ENCODE measurements at regions not wholly inside any gene's neighbourhood (a gene's known extent, or its start where the extent isn't known, plus 50 kb on each side); places are given as distances from the start of the nearest gene placed in this dataset.

GRCh38 chr16:87173294-87173893 is 143.8 kb downstream of the C16orf95 start:
- POLR2A ChIA-PET = no interaction called here
- TF ChIP-seq CTCF (IDR thresholded peaks at IDR 0.05; ENCODE audit: insufficient read depth, low read length, missing control alignments) = no peak
- no peak for DNase-seq (ENCODE audit: low read depth, low spot score)
- H3K4me3 ChIP-seq (ENCODE audit: low read depth, low read length) = no peak overlapping the region
- CTCF ChIA-PET = interaction anchor here (1.5 kb wide), 1 partner anchor 609 kb away, joined by 4 read pairs; no protein-coding TSS in a partner anchor

GRCh38 chr16:87174061-87174460 is 143.1 kb downstream of the C16orf95 start:
- H3K4me3 ChIP-seq (ENCODE audit: low read depth, low read length) = no peak overlapping the region
- ChIA-PET POLR2A (no interaction called here), CTCF (interaction anchor here (1.5 kb wide), 1 partner anchor 610 kb away, joined by 4 read pairs; no protein-coding TSS in a partner anchor)
- no peak for TF ChIP-seq CTCF (IDR thresholded peaks at IDR 0.05; ENCODE audit: insufficient read depth, low read length, missing control alignments)
- no peak for DNase-seq (ENCODE audit: low read depth, low spot score)

- no peak overlapping the region for H3K4me3 ChIP-seq (ENCODE audit: low read depth, low read length)
- DNase-seq (ENCODE audit: low read depth, low spot score) = no peak
- CTCF ChIA-PET = interaction anchor here (1.0 to 1.3 kb wide), 2 partner anchors 16 to 613 kb away, joined by 3 read pairs; no protein-coding TSS in a partner anchor
- POLR2A ChIA-PET = no interaction called here
- TF ChIP-seq CTCF (IDR thresholded peaks at IDR 0.05; ENCODE audit: insufficient read depth, low read length, missing control alignments) = no peak
Observed at GRCh38 chr16:87176735-87177134, 140.5 kb downstream of the C16orf95 start.

- CTCF ChIA-PET = interaction anchor here (0.7 to 1.0 kb wide), 4 partner anchors 8 to 614 kb away, joined by 3 read pairs; no protein-coding TSS in a partner anchor
- H3K4me3 ChIP-seq (ENCODE audit: low read depth, low read length) = no peak overlapping the region
- POLR2A ChIA-PET = interaction anchor here (0.6 kb wide), 1 partner anchor 39 kb away, joined by 3 read pairs; no protein-coding TSS in a partner anchor
- no peak for DNase-seq (ENCODE audit: low read depth, low spot score)
- no peak for TF ChIP-seq CTCF (IDR thresholded peaks at IDR 0.05; ENCODE audit: insufficient read depth, low read length, missing control alignments)
Observed at GRCh38 chr16:87177673-87178072, 139.5 kb downstream of the C16orf95 start.

- no peak for TF ChIP-seq CTCF (IDR thresholded peaks at IDR 0.05; ENCODE audit: insufficient read depth, low read length, missing control alignments)
- ChIA-PET CTCF (interaction anchor here (0.8 to 0.9 kb wide), 2 partner anchors 10 to 614 kb away, joined by 3 read pairs; no protein-coding TSS in a partner anchor), POLR2A (interaction anchor here (0.6 kb wide), 1 partner anchor 140 kb away, joined by 3 read pairs; no protein-coding TSS in a partner anchor)
- no peak overlapping the region for H3K4me3 ChIP-seq (ENCODE audit: low read depth, low read length)
- DNase-seq (ENCODE audit: low read depth, low spot score) = no peak
Observed at GRCh38 chr16:87178177-87178863, 138.9 kb downstream of the C16orf95 start.

- CTCF ChIA-PET = no interaction called here
- POLR2A ChIA-PET = no interaction called here
- DNase-seq (ENCODE audit: low read depth, low spot score) = no peak
- no peak for TF ChIP-seq CTCF (IDR thresholded peaks at IDR 0.05; ENCODE audit: insufficient read depth, low read length, missing control alignments)
- H3K4me3 ChIP-seq (ENCODE audit: low read depth, low read length) = no peak overlapping the region
Observed at GRCh38 chr16:87178977-87179376, 138.2 kb downstream of the C16orf95 start.
